ENCODE measurements at regions not wholly inside any gene's neighbourhood (a gene's known extent, or its start where the extent isn't known, plus 50 kb on each side); places are given as distances from the start of the nearest gene placed in this dataset.
"Not testable (repeated sequence)": the region's sequence is repeated elsewhere in the genome, so short reads cannot be mapped to it uniquely, and the experiment has no call there.

GRCh38 chr1:157209514-157209913 lies 71.3 kb upstream of the ETV3 start:
- Histone ChIP-seq H3K27ac (no peak overlapping the region), H3K4me3 (no peak overlapping the region), H3K36me3 (no peaks in the 10 kb centered on the region), H3K27me3 (ENCODE audit: low read depth) (no peaks in the 10 kb centered on the region), H3K4me1 (no peaks in the 10 kb centered on the region), H3K9me3 (peaks cover 20% of the 10 kb centered on the region)
- DNase-seq = no peak
- no peak for ATAC-seq
- intact Hi-C loops (cut with DNase I) = no loop called here
- TF ChIP-seq CTCF (IDR thresholded peaks at IDR 0.05) = no peak

- H3K4me1 ChIP-seq; intact Hi-C loops (cut with DNase I); DNase-seq; H3K4me3 ChIP-seq; H3K27me3 ChIP-seq (ENCODE audit: low read depth); H3K9me3 ChIP-seq; H3K27ac ChIP-seq; H3K36me3 ChIP-seq; ATAC-seq: not testable (repeated sequence)
Measured at GRCh38 chr1:157205982-157206381, 67.8 kb upstream of the ETV3 start.

GRCh38 chr1:157203166-157203565 lies 65.0 kb upstream of the ETV3 start:
- H3K27ac ChIP-seq = no peak overlapping the region
- TF ChIP-seq CTCF (IDR thresholded peaks at IDR 0.05) = no peak
- no peak overlapping the region for H3K4me3 ChIP-seq
- no peaks in the 10 kb centered on the region for H3K9me3 ChIP-seq
- H3K4me1 ChIP-seq = no peaks in the 10 kb centered on the region
- peaks cover 5% of the 10 kb centered on the region for H3K27me3 ChIP-seq (ENCODE audit: low read depth)
- H3K36me3 ChIP-seq = no peaks in the 10 kb centered on the region
- intact Hi-C loops (cut with DNase I) = no loop called here
- DNase-seq (no peak), ATAC-seq (no peak)

DNA sequence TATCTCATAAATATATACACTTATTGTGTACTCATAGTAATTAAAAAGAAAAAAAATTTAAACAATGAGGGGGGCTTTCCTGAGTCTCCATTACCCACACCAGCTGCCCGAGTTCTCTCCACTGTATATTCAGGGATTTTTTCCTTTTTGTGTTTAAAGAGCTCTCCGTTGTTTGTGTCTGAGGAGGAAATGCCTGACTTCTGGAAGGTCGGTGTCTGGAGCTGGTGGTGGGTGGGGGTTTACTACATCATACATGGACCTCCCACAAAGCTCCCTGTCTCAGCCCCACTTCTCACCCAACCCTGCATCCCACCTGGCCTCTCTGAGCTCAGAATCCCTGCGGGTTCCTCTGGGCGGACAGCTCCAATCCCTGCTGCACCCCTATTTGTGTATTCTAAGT lies 64.1 kb upstream of the ETV3 start:
- intact Hi-C loops (cut with DNase I) = no loop called here
- Histone ChIP-seq H3K9me3 (no peaks in the 10 kb centered on the region), H3K36me3 (no peaks in the 10 kb centered on the region), H3K27me3 (ENCODE audit: low read depth) (peaks cover 5% of the 10 kb centered on the region), H3K4me1 (no peaks in the 10 kb centered on the region), H3K27ac (peak overlapping the region; percentile 56), H3K4me3 (no peak overlapping the region)
- no peak for DNase-seq
- TF ChIP-seq CTCF (IDR thresholded peaks at IDR 0.05) = no peak
- no peak for ATAC-seq

DNA sequence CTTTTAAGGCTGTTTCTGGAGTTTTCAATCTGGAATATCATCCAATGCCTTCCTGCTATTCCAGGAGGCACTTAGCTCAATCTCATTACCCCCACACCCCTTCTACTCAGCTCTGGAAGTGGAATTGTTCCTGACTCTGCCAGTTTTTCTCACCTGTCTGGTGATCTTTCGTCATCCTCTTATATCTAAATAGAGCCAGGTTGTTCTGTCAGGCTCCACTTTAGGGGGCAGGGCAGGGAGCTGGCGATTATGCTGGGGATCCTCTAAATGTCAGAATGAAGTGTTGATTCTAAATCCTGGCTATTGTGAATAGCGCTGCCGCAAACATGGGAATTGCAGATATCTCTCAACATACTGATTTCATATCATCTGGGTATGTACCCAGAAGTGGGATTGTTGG lies 63.6 kb upstream of the ETV3 start:
- no peaks in the 10 kb centered on the region for H3K9me3 ChIP-seq
- no peak overlapping the region for H3K4me3 ChIP-seq
- DNase-seq (no peak), ATAC-seq (peak; percentile 58 to 73)
- peaks cover 5% of the 10 kb centered on the region for H3K27me3 ChIP-seq (ENCODE audit: low read depth)
- no peaks in the 10 kb centered on the region for H3K4me1 ChIP-seq
- H3K36me3 ChIP-seq = no peaks in the 10 kb centered on the region
- peak overlapping the region; percentile 56 for H3K27ac ChIP-seq
- intact Hi-C loops (cut with DNase I) = no loop called here
- TF ChIP-seq CTCF (IDR thresholded peaks at IDR 0.05) = no peak

DNA sequence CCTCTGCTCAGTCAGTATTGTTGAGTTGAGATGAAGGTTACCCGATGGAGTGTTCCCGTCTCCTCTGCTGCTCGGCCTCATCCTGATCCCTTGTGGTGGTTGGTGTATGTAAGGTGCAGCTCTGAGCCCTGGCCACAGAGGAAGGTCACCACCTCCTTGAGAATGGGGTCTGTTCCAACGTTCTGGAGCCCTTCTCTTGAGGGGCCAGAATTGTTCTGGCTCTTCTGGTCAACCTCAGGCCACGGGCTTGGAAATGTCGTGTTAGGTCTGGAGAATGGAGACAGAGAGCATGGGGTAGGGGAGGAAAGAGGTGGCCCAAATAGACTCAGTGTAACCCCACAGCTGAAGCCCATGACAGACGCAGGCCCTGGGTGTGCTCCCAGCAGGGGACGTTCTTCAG lies 62.3 kb upstream of the ETV3 start:
- no peak for TF ChIP-seq CTCF (IDR thresholded peaks at IDR 0.05)
- Histone ChIP-seq H3K4me3 (no peak overlapping the region), H3K4me1 (no peaks in the 10 kb centered on the region), H3K9me3 (no peaks in the 10 kb centered on the region), H3K27me3 (ENCODE audit: low read depth) (peaks cover 14% of the 10 kb centered on the region), H3K27ac (peak overlapping the region; percentile 56), H3K36me3 (no peaks in the 10 kb centered on the region)
- intact Hi-C loops (cut with DNase I) = no loop called here
- ATAC-seq (no peak), DNase-seq (no peak)
